Heart left ventricle (tissue), 16 donors: ENCODE measurements at regions not wholly inside any gene's neighbourhood (a gene's known extent, or its start where the extent isn't known, plus 50 kb on each side); places are given as distances from the start of the nearest gene placed in this dataset.
A peak's percentile ranks its signal among the peaks of the same experiment; 100 is the strongest.

ENCODE experiments used
- ATAC-seq, 4 donors: fragments of 200-7000 bp; cut with Tn5 transposase; one replicate each; pipeline ENCODE4 v1.9.1; 2020 to 2022; ENCODE audit warnings: moderate library complexity in 4 of 4, mild to moderate bottlenecking in 3 of 4, moderate number of reproducible peaks in 1 of 4
- DNase-seq, 5 donors: peaks; one replicate each; pipeline ENCODE4 v3.0.0-alpha.2; 2020
- H3K27ac ChIP-seq, 12 donors: fragments of 200-600 bp; sonication (generic) in 4 of 12; one replicate each; pipeline versions ENCODE4 v1.5.0 to v1.8.0; 2016 to 2022; ENCODE audit warnings: mild to moderate bottlenecking in 2 of 12
- H3K27me3 ChIP-seq, 9 donors: fragments of 200-600 bp; sonication (generic) in 2 of 9; one replicate each; pipeline versions ENCODE4 v1.5.1 to v1.8.0; 2016 to 2022; ENCODE audit warnings: mild to moderate bottlenecking in 3 of 9
- H3K36me3 ChIP-seq, 9 donors: fragments of 200-600 bp; sonication (generic) in 2 of 9; one replicate each; pipeline versions ENCODE4 v1.5.0 to v1.8.0; 2018 to 2022; ENCODE audit warnings: mild to moderate bottlenecking in 2 of 9
- H3K4me1 ChIP-seq, 12 donors: fragments of 200-600 bp; sonication (generic) in 4 of 12; one replicate each; pipeline versions ENCODE4 v1.5.0 to v1.8.0; 2016 to 2022; ENCODE audit warnings: mild to moderate bottlenecking in 3 of 12
- H3K4me3 ChIP-seq, 12 donors: fragments of 200-600 bp; sonication (generic) in 4 of 12; one replicate each; pipeline versions ENCODE4 v1.5.0 to v1.8.0; 2017 to 2022; ENCODE audit warnings: mild to moderate bottlenecking in 9 of 12, moderate library complexity in 4 of 12
- H3K9me3 ChIP-seq, 12 donors: fragments of 200-600 bp; sonication (generic) in 4 of 12; one replicate each; pipeline versions ENCODE4 v1.5.0 to v1.8.0; 2016 to 2022; ENCODE audit warnings: mild to moderate bottlenecking in 1 of 12
- POLR2A ChIP-seq, 2 donors: fragments of 450-650 bp; IDR thresholded peaks; one replicate each; pipeline ENCODE4 v1.6.1; 2017; ENCODE audit warnings: antibody characterized with exemption in 2 of 2, mild to moderate bottlenecking in 2 of 2, moderate library complexity in 2 of 2
- WGBS, 4 donors: extraction: QIAGEN DNeasy Blood & Tissue Kit in 2 of 4; methylation state at CpG; one replicate each; pipeline versions ENCODE4 v1.1.5 to v1.1.7; 2013 to 2018; 5-methylcytosine and 5-hydroxymethylcytosine counted together
- intact Hi-C, 10 donors: fragments of 100-400 bp; cut with DNase I; formaldehyde crosslinking; loops; one replicate each; pipeline versions ENCODE4 v1.11.1 to v1.14.2; 2022
- TF ChIP-seq, protein P1 (sequence below), 12 donors: fragments of 200-600 bp; sonication (generic) in 4 of 12; IDR thresholded peaks; one replicate each; pipeline versions ENCODE4 v1.5.0 to v1.8.0; 2018 to 2022; ENCODE audit warnings: antibody characterized with exemption in 12 of 12, mild to moderate bottlenecking in 5 of 12
- donor health status: ischemic (EF 13 %, LVEDD 7.1; RV severe dilation, severe dysfunction).
- donor health status: healthy with polysubstance abuse.
- donor health status: DM: no; HTN: yes; CAD: no.
- donor health status: DM: no; HTN: no; CAD: no.
- donor health status: ischemic (EF 25% LVEDD 6.9; RV normal size, moderate dysfunction).
- donor health status: ischemic (EF 25% LVEDD 5.7; RV mildly dilated, moderate dysfunction).
- donor health status: healthy.
- donor health status: DM: yes; HTN: yes; CAD: no.
- donor health status: ischemic (EF 35%, LVEDD 5.7; RV mildly dilated, moderate dysfunction).
- donor health status: nonischemic (EF 11% LVEDD 7.7; RV severe dilation, severe dysfunction).
- donor health status: DM: yes; HTN: yes; CAD: no.
- donor health status: PGD.
- donor health status: ischemic (EF 29% LVEDD 5.4; RV normal size, mild dysfunction).
- donor health status: nonischemic (EF 23%, LVEDD 6.1; RV moderate dilation, normal function).

DNA sequence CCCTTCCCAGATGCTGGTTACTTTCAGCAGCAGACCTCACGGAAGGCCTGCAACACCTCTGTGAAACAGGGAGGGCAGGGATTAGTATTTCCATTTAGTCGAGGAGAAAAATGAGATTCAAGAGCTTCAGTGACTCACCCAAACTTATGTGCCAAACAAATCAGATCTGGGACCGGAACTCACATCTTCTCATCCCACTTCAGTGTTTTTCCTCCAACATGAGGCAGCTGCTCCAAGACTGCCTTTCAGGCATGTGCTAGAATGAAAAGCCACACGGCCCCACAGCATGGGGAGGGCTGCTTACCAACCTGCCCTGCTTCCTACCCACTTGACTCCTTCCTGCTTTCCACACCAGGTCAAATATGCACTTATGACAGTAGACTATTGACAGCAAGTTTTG, 129.4 kb upstream of the SLC24A5 start:
- Histone ChIP-seq H3K4me1 (no peaks in the 10 kb centered on the region), H3K27ac (no peak overlapping the region), H3K4me3 (no peak overlapping the region), H3K9me3 (no peaks in the 10 kb centered on the region), H3K27me3 (no peaks in the 10 kb centered on the region), H3K36me3 (no peaks in the 10 kb centered on the region)
- peak in 1 of 4 donors; percentile 59 for ATAC-seq
- intact Hi-C loops, result loop anchor here in 1 of 10 donors (2.0 kb wide), 1 partner anchor 521 kb away; no protein-coding TSS in a partner anchor
- DNase-seq, result no peak
- WGBS, 4 donors, result 74 to 82% (median 75%) methylated on average over 4 of the region's 4 CpGs
- TF ChIP-seq, protein P1, sequence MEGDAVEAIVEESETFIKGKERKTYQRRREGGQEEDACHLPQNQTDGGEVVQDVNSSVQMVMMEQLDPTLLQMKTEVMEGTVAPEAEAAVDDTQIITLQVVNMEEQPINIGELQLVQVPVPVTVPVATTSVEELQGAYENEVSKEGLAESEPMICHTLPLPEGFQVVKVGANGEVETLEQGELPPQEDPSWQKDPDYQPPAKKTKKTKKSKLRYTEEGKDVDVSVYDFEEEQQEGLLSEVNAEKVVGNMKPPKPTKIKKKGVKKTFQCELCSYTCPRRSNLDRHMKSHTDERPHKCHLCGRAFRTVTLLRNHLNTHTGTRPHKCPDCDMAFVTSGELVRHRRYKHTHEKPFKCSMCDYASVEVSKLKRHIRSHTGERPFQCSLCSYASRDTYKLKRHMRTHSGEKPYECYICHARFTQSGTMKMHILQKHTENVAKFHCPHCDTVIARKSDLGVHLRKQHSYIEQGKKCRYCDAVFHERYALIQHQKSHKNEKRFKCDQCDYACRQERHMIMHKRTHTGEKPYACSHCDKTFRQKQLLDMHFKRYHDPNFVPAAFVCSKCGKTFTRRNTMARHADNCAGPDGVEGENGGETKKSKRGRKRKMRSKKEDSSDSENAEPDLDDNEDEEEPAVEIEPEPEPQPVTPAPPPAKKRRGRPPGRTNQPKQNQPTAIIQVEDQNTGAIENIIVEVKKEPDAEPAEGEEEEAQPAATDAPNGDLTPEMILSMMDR (IDR thresholded peaks at IDR 0.05), result no peak
- TF ChIP-seq POLR2A (IDR thresholded peaks at IDR 0.05), result no peak

DNA sequence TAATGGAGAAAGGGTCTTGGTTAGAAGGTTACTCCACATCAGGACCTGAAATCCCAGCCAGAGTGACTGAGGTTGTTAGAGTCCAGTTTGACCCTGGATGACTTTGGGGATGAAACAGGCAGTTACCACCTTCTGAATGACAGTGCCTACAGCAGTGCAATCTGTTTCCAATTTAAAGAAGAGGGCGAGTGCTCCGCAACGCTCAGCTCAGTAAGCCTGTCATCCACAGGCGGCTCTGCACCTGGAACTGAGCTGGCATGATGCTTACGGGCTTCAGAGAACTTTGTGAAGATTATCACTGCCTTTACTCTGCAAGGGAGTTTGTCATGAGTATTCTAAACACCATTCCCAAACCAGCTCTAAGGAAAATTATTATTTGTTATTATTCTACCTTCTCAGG, 127.7 kb upstream of the SLC24A5 start:
- DNase-seq (no peak), ATAC-seq (no peak)
- Histone ChIP-seq H3K4me3 (no peak overlapping the region), H3K27me3 (no peaks in the 10 kb centered on the region), H3K36me3 (no peaks in the 10 kb centered on the region), H3K27ac (no peak overlapping the region), H3K4me1 (no peaks in the 10 kb centered on the region), H3K9me3 (no peaks in the 10 kb centered on the region)
- intact Hi-C loops, result no loop called here
- TF ChIP-seq, protein P1 (IDR thresholded peaks at IDR 0.05), result no peak
- TF ChIP-seq POLR2A (IDR thresholded peaks at IDR 0.05), result no peak
- 89 to 97% (median 94%) methylated on average over 5 of the region's 5 CpGs for WGBS, 4 donors

DNA sequence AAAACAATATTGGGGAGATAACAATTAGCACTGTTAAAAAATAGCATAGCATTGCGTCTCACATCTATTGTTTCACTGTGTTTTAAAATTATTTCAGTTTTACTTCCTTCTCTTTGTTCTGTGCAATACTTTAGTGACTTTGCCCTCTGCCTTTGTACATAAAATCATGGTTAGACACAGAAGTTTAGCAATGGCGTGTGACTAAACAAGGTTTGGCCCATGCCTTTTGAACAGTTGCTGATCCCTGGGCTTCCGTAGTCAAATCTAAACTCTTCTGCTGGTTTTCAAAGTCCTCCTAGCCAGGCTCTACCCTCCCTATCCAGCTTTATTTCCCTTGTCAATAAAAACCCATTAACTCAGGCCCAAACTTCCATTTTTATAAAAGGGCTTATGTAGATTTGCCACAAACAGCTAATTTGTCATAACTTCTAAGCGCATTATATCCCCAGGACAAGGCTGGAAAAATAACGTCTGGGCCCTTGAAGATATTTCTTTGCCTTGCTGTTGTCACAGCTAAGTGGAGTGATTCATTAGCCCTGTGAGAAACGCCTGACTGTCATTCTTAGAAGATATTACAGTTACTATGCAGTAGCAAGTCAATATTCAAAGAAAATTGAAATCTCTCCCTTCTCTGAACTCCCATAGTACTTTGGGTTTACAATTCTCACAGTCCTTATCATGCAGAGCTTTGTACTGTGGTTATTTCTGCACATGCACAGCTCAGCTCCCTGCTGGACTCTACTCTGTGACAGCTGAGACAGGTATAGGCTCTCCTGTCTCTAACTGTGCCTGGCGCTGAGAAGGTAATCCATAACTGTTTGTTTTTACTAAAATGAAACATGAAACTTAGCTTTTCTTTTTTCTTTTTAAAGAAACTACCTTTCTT, 123.4 kb upstream of the SLC24A5 start:
- peaks cover 0 to 4% (median 0%) of the 10 kb centered on the region in 12 donors for H3K4me1 ChIP-seq
- H3K36me3 ChIP-seq, result no peaks in the 10 kb centered on the region
- no peak for TF ChIP-seq POLR2A (IDR thresholded peaks at IDR 0.05)
- TF ChIP-seq, protein P1 (IDR thresholded peaks at IDR 0.05), result no peak
- no peak overlapping the region for H3K27ac ChIP-seq
- H3K9me3 ChIP-seq, result no peaks in the 10 kb centered on the region
- WGBS, 4 donors, result 81 to 86% (median 83%) methylated on average over 7 of the region's 7 CpGs
- DNase-seq (no peak), ATAC-seq (no peak)
- H3K4me3 ChIP-seq, result no peak overlapping the region
- intact Hi-C loops, result no loop called here
- H3K27me3 ChIP-seq, result peaks cover 0 to 3% (median 0%) of the 10 kb centered on the region in 9 donors

DNA sequence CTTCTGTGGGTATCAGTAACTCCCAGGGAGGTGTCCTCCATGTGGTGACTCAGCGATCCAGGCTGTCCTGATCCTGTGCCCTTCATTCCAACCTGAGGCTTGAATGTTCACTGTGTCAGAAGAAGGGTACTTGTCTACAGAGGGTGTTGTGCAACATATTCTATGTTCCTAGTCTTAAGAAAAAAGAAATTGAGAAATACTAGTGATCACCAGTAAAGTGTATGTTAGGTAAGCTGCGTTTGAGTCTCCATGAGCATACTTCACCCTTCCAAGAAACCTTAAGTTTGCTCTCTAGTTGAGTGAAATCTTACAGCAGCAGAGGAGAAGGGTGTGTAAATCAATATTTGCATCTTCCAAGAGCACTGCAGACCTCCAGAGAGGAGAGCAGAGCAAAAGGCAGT, 122.2 kb upstream of the SLC24A5 start:
- no peak overlapping the region for H3K27ac ChIP-seq
- TF ChIP-seq POLR2A (IDR thresholded peaks at IDR 0.05), result no peak
- TF ChIP-seq, protein P1 (IDR thresholded peaks at IDR 0.05), result no peak
- WGBS, 4 donors, result 87 to 93% (median 91%) methylated on average over 2 of the region's 2 CpGs
- H3K27me3 ChIP-seq, result peaks cover 0 to 3% (median 0%) of the 10 kb centered on the region in 9 donors
- H3K4me1 ChIP-seq, result peaks cover 0 to 7% (median 0%) of the 10 kb centered on the region in 12 donors
- DNase-seq (no peak), ATAC-seq (peak in 1 of 4 donors; percentile 22)
- H3K9me3 ChIP-seq, result no peaks in the 10 kb centered on the region
- intact Hi-C loops, result no loop called here
- no peaks in the 10 kb centered on the region for H3K36me3 ChIP-seq
- no peak overlapping the region for H3K4me3 ChIP-seq
